B cell (primary cell): ENCODE measurements at regions not wholly inside any gene's neighbourhood (a gene's known extent, or its start where the extent isn't known, plus 50 kb on each side); places are given as distances from the start of the nearest gene placed in this dataset.
"Not testable (repeated sequence)": the region's sequence is repeated elsewhere in the genome, so short reads cannot be mapped to it uniquely, and the experiment has no call there.

ENCODE experiments used
- ATAC-seq: fragments of 200-7000 bp; cut with Tn5 transposase; one replicate; pipeline ENCODE4 v1.10.0; 2021; ENCODE audit warnings: low read depth, mild to moderate bottlenecking, moderate number of reproducible peaks, moderate library complexity
- CTCF ChIA-PET: fragments of 350-600 bp; sonication (Branson Sonifier 250); formaldehyde crosslinking; loops from one replicate; lab custom pipeline; 2021; ENCODE audit warnings: antibody characterized with exemption, inconsistent platforms; lab: Charles Lee
- POLR2A ChIA-PET: fragments of 350-600 bp; sonication (Branson Sonifier 250); formaldehyde crosslinking; loops from one replicate; lab custom pipeline; 2021; ENCODE audit warnings: antibody characterized with exemption; lab: Charles Lee
- DNase-seq: peaks from one replicate; pipeline ENCODE4 v3.0.0; 2013
- H2AFZ ChIP-seq: 2 replicates; pipeline ENCODE4 v1.6.1; 2012; ENCODE audit warnings: mild to moderate bottlenecking, low read depth, low read length; ENCODE audit not compliant: insufficient read depth, poor library complexity, severe bottlenecking
- H3K27ac ChIP-seq, 2 donors: 1 replicate in 1 of 2; 2 replicates in 1 of 2; pipeline ENCODE4 v1.5.1; 2012 to 2013; ENCODE audit warnings: low read length in 2 of 2, mild to moderate bottlenecking in 2 of 2, moderate library complexity in 1 of 2
- H3K27me3 ChIP-seq, 4 experiments: fragments of 200-600 bp in 1 of 4; sonication (generic) in 1 of 4; replicated peaks in 1 of 4; 1 replicate in 2 of 4; 2 replicates in 2 of 4; pipeline versions ENCODE4 v1.6.1 to v1.7.0; 2013 to 2016; ENCODE audit warnings: low read length in 3 of 4, mild to moderate bottlenecking in 2 of 4, mixed read lengths in 1 of 4, moderate library complexity in 1 of 4; ENCODE audit not compliant: insufficient read depth in 4 of 4, control insufficient read depth in 3 of 4; ENCODE audit errors: control extremely low read depth in 1 of 4
- H3K36me3 ChIP-seq, 2 experiments: replicated peaks in 1 of 2; 1 replicate in 1 of 2; 2 replicates in 1 of 2; pipeline versions ENCODE4 v1.6.1 to v1.7.1; 2013; ENCODE audit warnings: low read length in 1 of 2; ENCODE audit not compliant: insufficient read depth in 2 of 2, control insufficient read depth in 1 of 2; ENCODE audit errors: control extremely low read depth in 1 of 2, extremely low read depth in 1 of 2
- H3K4me1 ChIP-seq, 2 donors: fragments of 200-600 bp in 1 of 2; sonication (generic) in 1 of 2; 1 replicate in 1 of 2; 2 replicates in 1 of 2; pipeline versions ENCODE4 v1.5.1 to v1.6.1; 2013 to 2017; ENCODE audit warnings: low read length in 2 of 2; ENCODE audit not compliant: control insufficient read depth in 2 of 2, insufficient read depth in 2 of 2
- H3K4me2 ChIP-seq: replicated peaks from 2 replicates; pipeline ENCODE3; 2012; ENCODE audit warnings: mild to moderate bottlenecking, low read depth, low read length; ENCODE audit not compliant: poor library complexity, severe bottlenecking
- H3K4me3 ChIP-seq, 5 experiments: fragments of 200-600 bp in 1 of 5; sonication (generic) in 1 of 5; 1 replicate in 3 of 5; 2 replicates in 2 of 5; pipeline versions ENCODE4 v1.5.1 to v1.7.0; 2011 to 2016; ENCODE audit warnings: low read length in 4 of 5, mild to moderate bottlenecking in 4 of 5, low read depth in 2 of 5, control low read depth in 1 of 5, moderate library complexity in 1 of 5; ENCODE audit not compliant: insufficient read depth in 1 of 5; ENCODE audit errors: control extremely low read depth in 1 of 5, extremely low read depth in 1 of 5
- H3K79me2 ChIP-seq: fragments of 200-600 bp; sonication (generic); one replicate; pipeline ENCODE4 v1.6.0; 2016; ENCODE audit warnings: low read length; ENCODE audit not compliant: control insufficient read depth, insufficient read depth
- H3K9ac ChIP-seq: fragments of 200-600 bp; sonication (generic); 2 replicates; pipeline ENCODE4 v1.6.1; 2017; ENCODE audit warnings: mild to moderate bottlenecking, low read length, moderate library complexity
- H3K9me3 ChIP-seq, 3 donors: one replicate each; pipeline versions ENCODE4 v1.6.1 to v1.7.1; 2013; ENCODE audit warnings: low read length in 2 of 3; ENCODE audit not compliant: control insufficient read depth in 2 of 3, insufficient read depth in 1 of 3; ENCODE audit errors: control extremely low read depth in 1 of 3
- H4K20me1 ChIP-seq: 2 replicates; pipeline ENCODE4 v1.6.0; 2012; ENCODE audit warnings: mild to moderate bottlenecking, low read length; ENCODE audit not compliant: insufficient read depth, control insufficient read depth, poor library complexity, severe bottlenecking
- H3K27ac Mint-ChIP-seq: one replicate; pipeline ENCODE4 v1.8.0; 2021; ENCODE audit warnings: mixed read lengths
- H3K27me3 Mint-ChIP-seq: one replicate; pipeline ENCODE4 v1.8.0; 2021; ENCODE audit warnings: mixed read lengths
- H3K4me1 Mint-ChIP-seq: one replicate; pipeline ENCODE4 v1.8.0; 2021; ENCODE audit warnings: mixed read lengths
- H3K4me3 Mint-ChIP-seq: one replicate; pipeline ENCODE4 v1.8.0; 2021; ENCODE audit warnings: mixed read lengths
- H3K9me3 Mint-ChIP-seq: one replicate; pipeline ENCODE4 v1.8.0; 2022; ENCODE audit warnings: mixed read lengths; ENCODE audit not compliant: insufficient read depth
- CTCF ChIP-seq: fragments of 200-600 bp; IDR thresholded peaks from one replicate; pipeline ENCODE4 v1.8.0; 2022; ENCODE audit warnings: antibody characterized with exemption, mild to moderate bottlenecking
- EZH2 ChIP-seq: IDR thresholded peaks from 2 replicates; pipeline ENCODE4 v1.6.1; 2012; ENCODE audit warnings: borderline replicate concordance, low read depth, mild to moderate bottlenecking, moderate library complexity, low read length; ENCODE audit not compliant: insufficient read depth, poor library complexity, severe bottlenecking
- WGBS: methylation state at CpG from one replicate; pipeline ENCODE4 v1.1.5; 2013; ENCODE audit warnings: missing lambda C conversion rate; ENCODE audit not compliant: insufficient coverage; 5-methylcytosine and 5-hydroxymethylcytosine counted together
- intact Hi-C: fragments of 100-400 bp; cut with micrococcal nuclease; formaldehyde crosslinking; loops from one replicate; pipeline ENCODE4 v1.10.0; 2022

- H3K4me1 ChIP-seq, H3K36me3 ChIP-seq, intact Hi-C loops, H3K4me3 Mint-ChIP-seq, H3K27me3 Mint-ChIP-seq, H3K79me2 ChIP-seq, H3K9ac ChIP-seq, H3K4me3 ChIP-seq, ATAC-seq, POLR2A ChIA-PET, H3K9me3 Mint-ChIP-seq, H3K27ac Mint-ChIP-seq, H3K27ac ChIP-seq, DNase-seq, H3K27me3 ChIP-seq, H4K20me1 ChIP-seq, H3K4me2 ChIP-seq, CTCF ChIA-PET, H3K4me1 Mint-ChIP-seq, H2AFZ ChIP-seq: not testable (repeated sequence)
- 97% methylated on average over 7 of the region's 15 CpGs for WGBS
- H3K9me3 ChIP-seq = peaks cover 0 to 12% (median 3%) of the 10 kb centered on the region in 3 donors
Observed at GRCh38 chr20:30497191-30497590, 760.3 kb upstream of the DEFB115 start.

GRCh38 chr20:30499123-30499522 is 758.3 kb upstream of the DEFB115 start:
- no peaks in the 10 kb centered on the region for H3K4me1 ChIP-seq
- Mint-ChIP-seq H3K9me3 (no peaks in the 10 kb centered on the region), H3K4me3 (no peak overlapping the region), H3K27me3 (no peaks in the 10 kb centered on the region), H3K27ac (no peak overlapping the region), H3K4me1 (no peaks in the 10 kb centered on the region)
- H3K9ac ChIP-seq = no peak overlapping the region
- intact Hi-C loops = no loop called here
- H2AFZ ChIP-seq = no peak overlapping the region
- no peak for TF ChIP-seq EZH2
- TF ChIP-seq CTCF = no peak
- WGBS = no CpG with 5 or more reads among the region's 1 CpG
- no peaks in the 10 kb centered on the region for H3K36me3 ChIP-seq
- peaks cover 0 to 12% (median 3%) of the 10 kb centered on the region in 3 donors for H3K9me3 ChIP-seq
- no peaks in the 10 kb centered on the region for H4K20me1 ChIP-seq
- DNase-seq (no peak), ATAC-seq (no peak)
- H3K4me3 ChIP-seq = no peak overlapping the region
- H3K27ac ChIP-seq = no peak overlapping the region
- no peaks in the 10 kb centered on the region for H3K27me3 ChIP-seq
- CTCF ChIA-PET = no interaction called here
- POLR2A ChIA-PET = no interaction called here
- no peaks in the 10 kb centered on the region for H3K79me2 ChIP-seq
- H3K4me2 ChIP-seq = no peak overlapping the region

- H3K4me2 ChIP-seq, H3K27me3 Mint-ChIP-seq, intact Hi-C loops, H3K27ac Mint-ChIP-seq, H3K27me3 ChIP-seq, H3K4me1 Mint-ChIP-seq, H3K4me3 Mint-ChIP-seq, H2AFZ ChIP-seq, H3K9me3 Mint-ChIP-seq, H3K9ac ChIP-seq, H3K79me2 ChIP-seq, H3K4me1 ChIP-seq, H3K4me3 ChIP-seq, H4K20me1 ChIP-seq, ATAC-seq, H3K36me3 ChIP-seq, H3K27ac ChIP-seq, DNase-seq, POLR2A ChIA-PET, CTCF ChIA-PET: not testable (repeated sequence)
- 50% methylated on average over 6 of the region's 26 CpGs for WGBS
- peaks cover 0 to 15% (median 3%) of the 10 kb centered on the region in 3 donors for H3K9me3 ChIP-seq
Observed at GRCh38 chr20:30499716-30500446, 757.6 kb upstream of the DEFB115 start.
